Kidney epithelial cell (primary cell): ENCODE measurements at regions not wholly inside any gene's neighbourhood (a gene's known extent, or its start where the extent isn't known, plus 50 kb on each side); places are given as distances from the start of the nearest gene placed in this dataset.

Experiments used
- DNase-seq: peaks from one replicate; pipeline ENCODE4 v3.0.0-alpha.2; 2010; ENCODE audit warnings: low read depth
- H3K27me3 ChIP-seq: 2 replicates; pipeline ENCODE4 v1.6.0; 2011; ENCODE audit warnings: low read length; ENCODE audit not compliant: control insufficient read depth, insufficient read depth
- H3K36me3 ChIP-seq: 2 replicates; pipeline ENCODE4 v1.5.1; 2011; ENCODE audit warnings: low read length; ENCODE audit not compliant: control insufficient read depth, insufficient read depth
- H3K4me3 ChIP-seq: 2 replicates; pipeline ENCODE4 v1.5.1; 2011; ENCODE audit warnings: low read depth, mild to moderate bottlenecking, control low read depth, low read length
- TF ChIP-seq, protein P1 (sequence below): IDR thresholded peaks from 2 replicates; pipeline ENCODE4 v1.5.1; 2011; ENCODE audit warnings: mild to moderate bottlenecking, moderate library complexity, low read length, control low read depth, inconsistent platforms; ENCODE audit not compliant: insufficient read depth, poor library complexity, severe bottlenecking

DNA sequence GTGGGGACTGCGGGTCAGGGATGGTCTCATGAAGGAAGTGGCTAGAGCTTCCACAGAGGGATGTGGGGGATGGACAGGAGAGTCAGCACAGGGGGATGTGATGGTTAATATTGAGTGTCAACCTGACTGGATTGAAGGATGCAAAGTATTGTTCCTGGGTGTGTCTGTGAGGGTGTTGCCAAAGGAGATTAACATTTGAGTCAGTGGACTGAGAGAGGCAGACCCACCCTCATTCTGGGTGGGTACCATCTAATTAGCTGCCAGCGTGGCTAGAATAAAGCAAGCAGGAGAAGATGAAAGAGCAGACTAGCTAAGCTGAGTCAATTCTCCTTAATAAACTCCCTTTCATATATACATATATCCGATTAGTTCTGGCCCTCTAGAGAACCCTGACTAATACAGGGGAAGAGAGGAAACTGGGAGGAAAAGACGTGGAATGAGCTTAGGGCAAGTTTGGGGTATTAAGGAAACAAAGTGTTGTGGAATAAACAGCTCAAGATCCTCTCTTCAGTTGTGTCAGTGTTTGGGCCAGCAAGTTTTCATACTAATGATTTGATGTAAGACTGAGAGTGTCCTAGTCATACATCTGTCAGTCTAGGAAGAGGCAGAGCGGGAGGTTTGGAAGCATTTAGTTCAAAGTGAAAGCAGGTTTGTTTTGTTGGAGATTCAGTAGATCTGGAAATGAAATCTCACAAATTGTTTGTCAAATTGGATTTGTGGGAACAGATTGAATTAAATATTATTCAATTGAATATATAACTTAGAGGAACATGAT lies 135.2 kb upstream of the NT5C1B start:
- TF ChIP-seq, protein P1, sequence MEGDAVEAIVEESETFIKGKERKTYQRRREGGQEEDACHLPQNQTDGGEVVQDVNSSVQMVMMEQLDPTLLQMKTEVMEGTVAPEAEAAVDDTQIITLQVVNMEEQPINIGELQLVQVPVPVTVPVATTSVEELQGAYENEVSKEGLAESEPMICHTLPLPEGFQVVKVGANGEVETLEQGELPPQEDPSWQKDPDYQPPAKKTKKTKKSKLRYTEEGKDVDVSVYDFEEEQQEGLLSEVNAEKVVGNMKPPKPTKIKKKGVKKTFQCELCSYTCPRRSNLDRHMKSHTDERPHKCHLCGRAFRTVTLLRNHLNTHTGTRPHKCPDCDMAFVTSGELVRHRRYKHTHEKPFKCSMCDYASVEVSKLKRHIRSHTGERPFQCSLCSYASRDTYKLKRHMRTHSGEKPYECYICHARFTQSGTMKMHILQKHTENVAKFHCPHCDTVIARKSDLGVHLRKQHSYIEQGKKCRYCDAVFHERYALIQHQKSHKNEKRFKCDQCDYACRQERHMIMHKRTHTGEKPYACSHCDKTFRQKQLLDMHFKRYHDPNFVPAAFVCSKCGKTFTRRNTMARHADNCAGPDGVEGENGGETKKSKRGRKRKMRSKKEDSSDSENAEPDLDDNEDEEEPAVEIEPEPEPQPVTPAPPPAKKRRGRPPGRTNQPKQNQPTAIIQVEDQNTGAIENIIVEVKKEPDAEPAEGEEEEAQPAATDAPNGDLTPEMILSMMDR, result no peak
- Histone ChIP-seq H3K27me3 (no peaks in the 10 kb centered on the region), H3K4me3 (no peak overlapping the region), H3K36me3 (no peaks in the 10 kb centered on the region)
- DNase-seq, result no peak

DNA sequence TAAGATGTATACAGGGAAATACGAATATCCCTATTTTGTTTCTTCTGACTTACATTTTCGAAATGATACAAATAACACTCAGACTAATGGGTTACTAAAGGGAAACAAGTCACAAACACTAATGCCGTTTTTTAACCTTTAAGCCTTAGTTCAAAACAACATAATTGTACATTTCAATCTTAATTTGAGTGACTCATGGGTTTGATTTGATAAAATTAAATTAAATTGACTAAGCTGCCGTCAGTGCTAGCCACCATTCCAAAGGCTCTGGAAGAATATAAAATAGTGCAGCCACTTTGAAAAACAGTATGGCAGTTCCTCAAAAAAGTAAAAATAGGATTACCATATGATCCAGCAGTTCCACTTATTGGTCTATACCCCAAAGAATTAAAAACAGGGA lies 133.8 kb upstream of the NT5C1B start:
- TF ChIP-seq, protein P1, result no peak
- Histone ChIP-seq H3K4me3 (no peak overlapping the region), H3K27me3 (no peaks in the 10 kb centered on the region), H3K36me3 (no peaks in the 10 kb centered on the region)
- DNase-seq, result no peak

DNA sequence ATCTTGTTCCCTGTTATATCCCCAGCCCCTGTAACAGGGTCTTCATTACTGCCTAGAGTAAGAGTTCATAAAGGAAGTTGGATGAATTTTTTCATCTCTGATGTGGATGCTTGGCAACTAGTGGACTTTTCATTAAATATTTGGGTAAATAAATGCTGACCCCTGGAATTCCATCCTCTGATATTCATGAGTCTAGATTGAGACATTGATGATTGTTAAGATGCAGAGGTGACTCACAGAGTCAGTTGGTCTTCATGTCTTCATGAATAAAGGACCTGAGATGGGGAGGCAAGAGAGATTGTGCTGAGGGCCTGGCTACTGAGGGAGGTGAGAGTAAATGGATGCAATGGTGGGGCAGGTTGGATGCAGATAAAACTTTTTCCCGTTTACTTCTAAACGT lies 132.7 kb upstream of the NT5C1B start:
- Histone ChIP-seq H3K4me3 (no peak overlapping the region), H3K27me3 (no peaks in the 10 kb centered on the region), H3K36me3 (no peaks in the 10 kb centered on the region)
- TF ChIP-seq, protein P1, result no peak
- no peak for DNase-seq

DNA sequence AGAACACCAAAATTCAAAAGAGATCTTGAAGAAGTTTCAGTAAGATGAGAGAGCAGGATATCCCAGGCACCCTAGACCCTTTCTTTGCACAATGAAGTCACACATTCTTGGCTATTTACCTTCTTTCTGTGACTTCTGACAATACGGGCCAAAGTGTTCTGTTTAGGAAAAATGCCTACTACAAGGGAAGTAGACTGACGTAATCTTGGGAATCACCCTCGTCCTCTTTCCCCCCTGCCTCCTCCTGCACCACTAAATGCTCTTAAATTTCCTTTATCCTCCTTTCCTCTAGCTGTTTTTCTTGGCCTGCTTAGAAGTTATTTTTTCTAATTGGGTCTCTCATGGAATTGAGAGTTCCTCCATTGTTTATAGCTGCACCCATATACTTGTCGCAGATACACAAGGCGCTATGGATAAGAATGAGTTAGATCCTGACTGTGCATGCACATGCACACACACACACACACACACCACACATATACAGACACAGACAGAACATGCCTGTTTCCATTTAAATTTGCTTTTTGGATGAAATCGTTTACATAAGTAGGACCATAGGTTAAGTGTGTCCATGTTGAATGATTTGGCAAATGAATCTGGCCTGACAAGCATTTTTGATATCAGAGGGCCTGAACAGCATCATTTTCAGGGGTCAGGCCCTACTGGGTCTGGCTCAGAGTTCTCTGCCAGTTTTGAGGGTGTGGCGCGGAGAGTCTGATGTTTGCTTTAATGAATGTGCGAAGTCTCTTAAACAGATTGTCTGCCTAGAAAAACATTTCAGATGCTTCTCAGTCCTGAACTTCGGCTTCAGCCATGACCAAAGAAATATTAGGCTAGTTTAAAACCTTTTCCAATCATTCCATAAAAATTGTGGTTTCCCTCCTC lies 131.9 kb upstream of the NT5C1B start:
- no peak for DNase-seq
- H3K4me3 ChIP-seq, result no peak overlapping the region
- TF ChIP-seq, protein P1, result no peak
- no peaks in the 10 kb centered on the region for H3K27me3 ChIP-seq
- H3K36me3 ChIP-seq, result no peaks in the 10 kb centered on the region

DNA sequence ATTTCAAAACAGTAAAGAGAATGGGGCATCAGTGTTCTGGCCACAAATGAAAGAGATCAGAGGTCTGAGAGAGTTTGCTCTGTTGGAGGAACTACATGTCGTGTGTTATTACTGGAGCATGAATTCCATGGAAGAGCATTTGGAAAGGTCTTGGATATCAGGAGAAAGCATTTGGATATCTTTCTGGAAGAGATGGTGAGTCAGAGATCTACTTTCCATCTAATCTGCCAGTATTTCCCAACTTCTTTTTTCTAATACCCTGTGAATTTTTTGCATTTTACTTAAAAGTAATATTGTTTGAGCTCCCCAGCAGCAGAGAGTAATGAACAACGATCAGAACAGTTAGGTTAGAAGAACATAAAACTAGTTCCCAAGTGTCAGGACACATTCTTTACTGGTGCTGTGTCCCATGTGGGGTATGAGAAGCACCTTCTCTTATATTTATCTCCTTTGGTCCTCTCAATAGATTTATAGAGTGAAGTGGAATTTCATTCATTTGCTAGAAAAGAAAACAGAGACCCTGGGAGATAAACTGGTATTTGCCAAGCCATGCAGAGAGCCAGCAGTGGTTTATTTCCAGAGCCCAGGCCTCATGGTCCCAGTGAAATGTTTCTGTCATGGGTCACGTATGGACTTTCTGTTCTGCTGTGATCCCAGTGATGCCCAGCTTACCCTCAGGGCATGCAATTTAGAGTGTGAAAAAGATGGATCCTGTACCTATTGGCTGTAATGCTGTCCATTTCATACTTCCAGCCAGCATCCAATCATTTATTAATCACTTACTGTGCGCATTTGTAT lies 130.8 kb upstream of the NT5C1B start:
- peak; percentile 9 for DNase-seq
- TF ChIP-seq, protein P1, result no peak
- no peaks in the 10 kb centered on the region for H3K36me3 ChIP-seq
- no peak overlapping the region for H3K4me3 ChIP-seq
- no peaks in the 10 kb centered on the region for H3K27me3 ChIP-seq
